SK-N-MC (cell line): ENCODE measurements at regions not wholly inside any gene's neighbourhood (a gene's known extent, or its start where the extent isn't known, plus 50 kb on each side); places are given as distances from the start of the nearest gene placed in this dataset.

Source experiments
- EZH2 ChIP-seq: fragments of 200-600 bp; sonication (generic); IDR thresholded peaks from one replicate; pipeline ENCODE4 v1.6.1; 2017; ENCODE audit warnings: antibody characterized with exemption
- FOXP2 ChIP-seq: optimal IDR thresholded peaks from 2 replicates; pipeline ENCODE3; 2011; ENCODE audit warnings: mild to moderate bottlenecking, moderate library complexity; ENCODE audit not compliant: insufficient read depth; ENCODE audit errors: extremely low read length, control extremely low read depth
- POLR2AphosphoS5 ChIP-seq: IDR thresholded peaks from 2 replicates; pipeline ENCODE4 v1.6.1; 2012; ENCODE audit warnings: mild to moderate bottlenecking, low read depth, low read length, borderline replicate concordance

- no peak for TF ChIP-seq EZH2
- no peak for TF ChIP-seq POLR2AphosphoS5
- TF ChIP-seq FOXP2 = no peak
These were observed 50.8 kb upstream of the NTRK3 start for GRCh38 chr15:88307344-88307743.
